AG10803 (cell line): ENCODE measurements at regions not wholly inside any gene's neighbourhood (a gene's known extent, or its start where the extent isn't known, plus 50 kb on each side); places are given as distances from the start of the nearest gene placed in this dataset.

ENCODE experiments used
- DNase-seq: peaks from one replicate; pipeline ENCODE4 v3.0.0; 2010; ENCODE audit warnings: low read depth
- H3K4me3 ChIP-seq: 2 replicates; pipeline ENCODE4 v1.5.1; 2011; ENCODE audit warnings: mild to moderate bottlenecking, low read length, control low read depth
- CTCF ChIP-seq: conservative IDR thresholded peaks from 2 replicates; pipeline ENCODE4 v1.5.1; 2011; ENCODE audit warnings: mild to moderate bottlenecking, low read length, control low read depth, inconsistent platforms

- TF ChIP-seq CTCF: no peak
- no peak overlapping the region for H3K4me3 ChIP-seq
- DNase-seq: no peak
Measured at GRCh38 chrX:49753691-49754090, 57.9 kb upstream of the PAGE1 start.

GRCh38 chrX:49748211-49748956 is 52.6 kb upstream of the PAGE1 start:
- no peak overlapping the region for H3K4me3 ChIP-seq
- no peak for DNase-seq
- no peak for TF ChIP-seq CTCF

- no peak for DNase-seq
- no peak for TF ChIP-seq CTCF
- no peak overlapping the region for H3K4me3 ChIP-seq
Measured at GRCh38 chrX:49746306-49746705, 50.5 kb upstream of the PAGE1 start.
